Calu3 (cell line): ENCODE measurements at regions not wholly inside any gene's neighbourhood (a gene's known extent, or its start where the extent isn't known, plus 50 kb on each side); places are given as distances from the start of the nearest gene placed in this dataset.

Experiments
- BruUV-seq: library from RNA; stranded (reverse); fragments of 400-500 nt; replicated peaks from 2 replicates; lab custom pipeline; 2021; lab: Mats Ljungman, UMichigan
- CTCF ChIA-PET: fragments of 300-600 bp; sonication (Branson Sonifier 250); formaldehyde crosslinking; loops from one replicate; lab custom pipeline; 2022; ENCODE audit warnings: antibody characterized with exemption; lab: Charles Lee
- DNase-seq: peaks from one replicate; pipeline ENCODE4 v3.0.0; 2022
- H3K27ac Mint-ChIP-seq: one replicate; pipeline ENCODE4 v1.8.0; 2022; ENCODE audit warnings: mixed read lengths; ENCODE audit not compliant: unreplicated experiment
- H3K27me3 Mint-ChIP-seq: one replicate; pipeline ENCODE4 v1.8.0; 2022; ENCODE audit warnings: mixed read lengths; ENCODE audit not compliant: unreplicated experiment
- H3K36me3 Mint-ChIP-seq: one replicate; pipeline ENCODE4 v1.8.0; 2022; ENCODE audit warnings: mild to moderate bottlenecking, moderate library complexity, mixed read lengths; ENCODE audit not compliant: insufficient read depth, unreplicated experiment
- H3K4me1 Mint-ChIP-seq: one replicate; pipeline ENCODE4 v1.8.0; 2022; ENCODE audit warnings: mild to moderate bottlenecking, low read depth, mixed read lengths; ENCODE audit not compliant: unreplicated experiment
- H3K4me3 Mint-ChIP-seq: one replicate; pipeline ENCODE4 v1.8.0; 2022; ENCODE audit warnings: mild to moderate bottlenecking, low read depth, moderate library complexity, mixed read lengths; ENCODE audit not compliant: unreplicated experiment
- H3K9me3 Mint-ChIP-seq: one replicate; pipeline ENCODE4 v1.8.0; 2022; ENCODE audit warnings: low read depth, mixed read lengths; ENCODE audit not compliant: unreplicated experiment
- intact Hi-C: fragments of 100-400 bp; cut with micrococcal nuclease; formaldehyde crosslinking; loops from one replicate; pipeline ENCODE4 v1.10.0; 2022; ENCODE audit not compliant: unreplicated experiment
- TF ChIP-seq, protein P1 (sequence below): fragments of 200-600 bp; IDR thresholded peaks from one replicate; pipeline ENCODE4 v1.8.0; 2022; ENCODE audit warnings: antibody characterized with exemption; ENCODE audit not compliant: unreplicated experiment

DNA sequence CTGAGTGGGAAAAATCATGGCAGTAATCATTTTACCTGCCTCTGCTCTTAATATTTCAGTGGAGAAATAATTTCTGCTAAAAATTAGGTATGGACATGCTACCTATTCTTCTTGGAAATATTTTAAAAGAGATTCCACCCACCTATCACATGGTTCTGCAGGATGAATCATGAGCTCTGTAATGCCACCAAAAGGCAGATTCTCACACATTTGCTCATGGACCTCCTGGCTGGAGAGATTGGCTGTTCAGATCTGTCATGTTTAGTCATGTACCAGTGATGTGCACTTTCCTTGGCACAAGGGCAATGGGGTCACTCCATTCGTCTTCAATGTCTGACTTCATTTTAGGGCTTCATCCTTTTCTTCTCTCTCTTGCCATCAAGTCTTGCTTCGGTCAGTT, 101.8 kb upstream of the MBNL2 start:
- no peaks in the 10 kb centered on the region for H3K27me3 Mint-ChIP-seq
- no peaks in the 10 kb centered on the region for H3K36me3 Mint-ChIP-seq
- CTCF ChIA-PET = no interaction called here
- intact Hi-C loops = no loop called here
- peaks cover 2% of the 10 kb centered on the region for H3K9me3 Mint-ChIP-seq
- no peak for DNase-seq
- H3K4me1 Mint-ChIP-seq = peaks cover 39% of the 10 kb centered on the region
- TF ChIP-seq, protein P1, sequence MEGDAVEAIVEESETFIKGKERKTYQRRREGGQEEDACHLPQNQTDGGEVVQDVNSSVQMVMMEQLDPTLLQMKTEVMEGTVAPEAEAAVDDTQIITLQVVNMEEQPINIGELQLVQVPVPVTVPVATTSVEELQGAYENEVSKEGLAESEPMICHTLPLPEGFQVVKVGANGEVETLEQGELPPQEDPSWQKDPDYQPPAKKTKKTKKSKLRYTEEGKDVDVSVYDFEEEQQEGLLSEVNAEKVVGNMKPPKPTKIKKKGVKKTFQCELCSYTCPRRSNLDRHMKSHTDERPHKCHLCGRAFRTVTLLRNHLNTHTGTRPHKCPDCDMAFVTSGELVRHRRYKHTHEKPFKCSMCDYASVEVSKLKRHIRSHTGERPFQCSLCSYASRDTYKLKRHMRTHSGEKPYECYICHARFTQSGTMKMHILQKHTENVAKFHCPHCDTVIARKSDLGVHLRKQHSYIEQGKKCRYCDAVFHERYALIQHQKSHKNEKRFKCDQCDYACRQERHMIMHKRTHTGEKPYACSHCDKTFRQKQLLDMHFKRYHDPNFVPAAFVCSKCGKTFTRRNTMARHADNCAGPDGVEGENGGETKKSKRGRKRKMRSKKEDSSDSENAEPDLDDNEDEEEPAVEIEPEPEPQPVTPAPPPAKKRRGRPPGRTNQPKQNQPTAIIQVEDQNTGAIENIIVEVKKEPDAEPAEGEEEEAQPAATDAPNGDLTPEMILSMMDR = no peak
- H3K27ac Mint-ChIP-seq = peak overlapping the region; percentile 76
- H3K4me3 Mint-ChIP-seq = no peak overlapping the region
- no TSS peak for BruUV-seq

DNA sequence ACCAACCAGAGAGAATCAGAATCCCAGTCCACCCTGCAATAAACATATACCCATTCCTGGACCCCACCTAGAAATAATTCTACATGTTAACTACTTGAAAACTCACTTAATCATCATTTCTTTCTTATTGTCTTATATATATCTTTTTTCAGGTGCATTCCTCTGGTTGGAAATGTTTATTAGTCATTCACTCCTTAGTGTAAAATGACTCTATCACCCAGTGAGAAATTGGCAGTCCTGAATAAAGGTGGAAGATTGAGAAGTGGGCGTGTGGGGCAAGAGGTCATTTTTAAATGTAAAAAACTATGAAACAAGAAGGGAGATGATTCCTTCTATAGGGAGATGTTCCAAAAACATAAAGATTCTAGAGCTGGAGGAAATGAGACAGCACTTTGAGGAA, 101.2 kb upstream of the MBNL2 start:
- TF ChIP-seq, protein P1 = no peak
- Mint-ChIP-seq H3K27me3 (no peaks in the 10 kb centered on the region), H3K4me3 (no peak overlapping the region), H3K4me1 (peaks cover 41% of the 10 kb centered on the region), H3K36me3 (no peaks in the 10 kb centered on the region), H3K27ac (peak overlapping the region; percentile 76), H3K9me3 (peaks cover 2% of the 10 kb centered on the region)
- intact Hi-C loops = no loop called here
- no TSS peak for BruUV-seq
- CTCF ChIA-PET = no interaction called here
- no peak for DNase-seq

DNA sequence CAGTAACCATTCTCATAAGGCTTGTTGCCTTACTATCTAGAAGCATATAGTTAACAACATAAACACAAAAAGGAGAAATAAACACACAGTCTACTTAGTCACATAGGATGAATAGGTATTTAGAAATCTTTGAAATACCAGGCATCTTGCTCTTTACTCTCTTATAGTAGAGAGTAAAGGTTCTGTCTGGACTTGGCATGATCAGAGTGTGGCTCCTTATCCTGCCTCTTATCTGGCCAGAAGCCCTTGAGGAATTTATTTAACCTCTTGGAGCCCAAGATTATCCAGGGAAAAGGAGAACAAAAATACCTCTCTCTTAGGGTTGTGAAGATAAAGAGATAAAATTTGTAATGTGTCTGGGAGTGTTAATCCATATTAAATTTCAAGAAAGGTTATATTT, 100.2 kb upstream of the MBNL2 start:
- peak overlapping the region; percentile 76 for H3K27ac Mint-ChIP-seq
- CTCF ChIA-PET = no interaction called here
- peaks cover 48% of the 10 kb centered on the region for H3K4me1 Mint-ChIP-seq
- H3K9me3 Mint-ChIP-seq = peaks cover 2% of the 10 kb centered on the region
- H3K27me3 Mint-ChIP-seq = no peaks in the 10 kb centered on the region
- no TSS peak for BruUV-seq
- peak overlapping the region; percentile 16 for H3K4me3 Mint-ChIP-seq
- DNase-seq = no peak
- intact Hi-C loops = no loop called here
- H3K36me3 Mint-ChIP-seq = no peaks in the 10 kb centered on the region
- TF ChIP-seq, protein P1 = no peak

DNA sequence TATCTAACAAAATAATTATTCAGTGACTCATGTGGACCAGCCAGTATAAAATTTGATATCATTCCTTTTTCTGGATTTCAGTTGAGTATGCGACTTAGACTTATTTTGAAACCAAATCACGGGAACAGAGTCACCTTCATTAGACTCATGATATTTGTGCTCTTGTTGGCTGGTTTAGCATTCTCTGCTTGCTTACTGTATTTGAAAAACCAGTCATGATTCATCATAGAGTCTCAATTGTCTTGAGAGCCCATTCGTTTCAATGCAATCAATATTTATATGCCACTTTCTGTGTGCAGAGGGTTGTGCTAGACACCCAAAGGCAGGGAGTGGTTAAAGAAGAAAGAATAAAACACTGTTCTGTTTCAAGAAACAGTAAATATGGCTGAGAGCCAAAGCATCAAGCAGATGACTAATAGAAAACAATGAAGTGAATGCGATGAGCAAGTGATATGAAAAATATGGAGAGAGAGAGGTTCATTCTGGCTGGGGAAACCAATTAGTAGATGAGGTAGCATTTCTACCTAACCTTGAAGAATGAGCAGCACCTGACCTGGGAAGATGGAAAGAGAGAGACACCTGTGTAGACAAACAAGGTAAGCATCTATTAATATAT, 99.6 kb upstream of the MBNL2 start:
- no TSS peak for BruUV-seq
- Mint-ChIP-seq H3K4me1 (peaks cover 48% of the 10 kb centered on the region), H3K27me3 (no peaks in the 10 kb centered on the region), H3K27ac (peak overlapping the region; percentile 76), H3K36me3 (no peaks in the 10 kb centered on the region), H3K9me3 (peaks cover 2% of the 10 kb centered on the region), H3K4me3 (no peak overlapping the region)
- intact Hi-C loops = no loop called here
- DNase-seq = peak; percentile 19
- TF ChIP-seq, protein P1 = no peak
- CTCF ChIA-PET = no interaction called here
